PFSK-1 (cell line): ENCODE measurements at regions not wholly inside any gene's neighbourhood (a gene's known extent, or its start where the extent isn't known, plus 50 kb on each side); places are given as distances from the start of the nearest gene placed in this dataset.

Experiments
- POLR2AphosphoS5 ChIP-seq: IDR thresholded peaks from 2 replicates; pipeline ENCODE4 v1.6.1; 2012; ENCODE audit warnings: low read depth, mild to moderate bottlenecking, control low read depth, low read length, moderate library complexity
- REST ChIP-seq, 2 experiments: IDR thresholded peaks; 2 replicates each; pipeline versions ENCODE4 v1.6.1 to v1.8.0; 2011 to 2012; ENCODE audit warnings: low read depth in 2 of 2, low read length in 2 of 2, control low read depth in 1 of 2, inconsistent platforms in 1 of 2, mild to moderate bottlenecking in 1 of 2, moderate library complexity in 1 of 2; ENCODE audit not compliant: insufficient read depth in 1 of 2
- TAF1 ChIP-seq: IDR thresholded peaks from 2 replicates; pipeline ENCODE4 v1.6.1; 2012; ENCODE audit warnings: low read length, control low read depth, borderline replicate concordance; ENCODE audit not compliant: insufficient read depth

DNA sequence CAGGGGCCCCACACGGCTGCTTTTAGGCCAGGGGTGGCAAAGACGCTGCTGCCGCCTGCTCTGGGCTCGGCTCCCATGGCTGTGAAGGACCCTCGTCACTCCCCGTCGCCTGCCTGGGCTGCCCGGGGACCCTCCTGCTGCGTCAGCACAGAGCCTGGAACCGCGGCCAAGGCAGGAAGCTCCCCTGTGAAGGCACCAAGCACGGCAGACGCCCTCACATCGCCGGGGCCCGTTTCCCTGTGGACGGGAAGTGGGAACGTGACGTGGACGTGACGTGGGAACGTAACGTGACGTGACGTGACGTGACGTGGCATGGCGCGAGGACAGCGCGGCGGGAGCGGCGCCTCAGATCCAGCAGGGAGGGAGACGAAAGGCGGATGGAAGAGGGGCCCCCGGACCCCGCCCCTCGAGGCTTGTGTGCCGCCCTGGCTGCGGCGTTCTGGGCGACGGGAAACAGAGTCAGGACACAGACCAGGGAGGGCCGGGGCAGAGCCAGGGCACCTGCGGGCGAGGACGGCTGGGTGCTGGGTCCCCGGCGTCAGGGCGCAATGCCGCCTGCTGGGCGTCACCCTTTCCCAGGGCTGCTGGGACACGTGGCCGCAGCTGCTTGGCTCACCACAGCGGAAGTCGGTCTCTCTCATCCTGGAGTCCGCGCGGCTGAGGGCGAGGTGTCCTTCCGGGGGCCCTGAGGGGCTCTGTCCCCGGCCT is 53.1 kb downstream of the MRPL36 start:
- TF ChIP-seq POLR2AphosphoS5 (no peak), TAF1 (no peak), REST (IDR thresholded peaks at IDR 0.05; ENCODE audit: insufficient read depth in 1 of 2, low read depth in 2 of 2, low read length in 2 of 2) (no peak)
